Upper lobe of left lung (tissue), 4 donors: ENCODE measurements at regions not wholly inside any gene's neighbourhood (a gene's known extent, or its start where the extent isn't known, plus 50 kb on each side); places are given as distances from the start of the nearest gene placed in this dataset.

ENCODE experiments used
- POLR2A ChIP-seq, 4 donors: fragments of 450-650 bp; IDR thresholded peaks; one replicate each; pipeline ENCODE4 v1.5.1; 2016 to 2017; ENCODE audit warnings: antibody characterized with exemption in 4 of 4, mild to moderate bottlenecking in 2 of 4
- POLR2AphosphoS5 ChIP-seq, 2 donors: sonication (generic); formaldehyde crosslinking; IDR thresholded peaks; one replicate each; pipeline ENCODE4 v1.5.1; 2017; ENCODE audit warnings: antibody characterized with exemption in 2 of 2
- TF ChIP-seq, protein P1 (sequence below), 6 experiments: fragments of 450-650 bp in 4 of 6; fragments of 200-600 bp in 2 of 6; sonication (generic) in 2 of 6; IDR thresholded peaks; one replicate each; pipeline ENCODE4 v1.5.1; 2016 to 2019; ENCODE audit warnings: antibody characterized with exemption in 6 of 6

DNA sequence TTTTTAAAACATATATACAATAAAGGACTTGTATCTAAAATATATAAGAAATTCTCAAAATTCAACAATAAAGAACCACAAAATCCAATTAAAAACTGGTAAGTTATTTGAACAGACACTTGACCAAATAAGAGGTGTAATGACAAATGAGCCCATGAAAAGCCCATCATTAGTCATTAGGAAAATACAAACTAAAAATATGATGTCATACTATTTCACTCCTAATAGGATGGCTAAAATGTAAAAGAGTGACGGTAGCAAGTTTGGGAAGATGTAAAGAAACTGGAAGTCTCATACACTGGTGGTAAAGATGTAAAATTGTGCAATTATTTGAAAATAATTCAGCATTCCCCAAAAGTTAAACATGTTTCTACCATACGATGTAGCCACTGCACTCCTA lies 1095.3 kb upstream of the CDH8 start:
- TF ChIP-seq, protein P1, sequence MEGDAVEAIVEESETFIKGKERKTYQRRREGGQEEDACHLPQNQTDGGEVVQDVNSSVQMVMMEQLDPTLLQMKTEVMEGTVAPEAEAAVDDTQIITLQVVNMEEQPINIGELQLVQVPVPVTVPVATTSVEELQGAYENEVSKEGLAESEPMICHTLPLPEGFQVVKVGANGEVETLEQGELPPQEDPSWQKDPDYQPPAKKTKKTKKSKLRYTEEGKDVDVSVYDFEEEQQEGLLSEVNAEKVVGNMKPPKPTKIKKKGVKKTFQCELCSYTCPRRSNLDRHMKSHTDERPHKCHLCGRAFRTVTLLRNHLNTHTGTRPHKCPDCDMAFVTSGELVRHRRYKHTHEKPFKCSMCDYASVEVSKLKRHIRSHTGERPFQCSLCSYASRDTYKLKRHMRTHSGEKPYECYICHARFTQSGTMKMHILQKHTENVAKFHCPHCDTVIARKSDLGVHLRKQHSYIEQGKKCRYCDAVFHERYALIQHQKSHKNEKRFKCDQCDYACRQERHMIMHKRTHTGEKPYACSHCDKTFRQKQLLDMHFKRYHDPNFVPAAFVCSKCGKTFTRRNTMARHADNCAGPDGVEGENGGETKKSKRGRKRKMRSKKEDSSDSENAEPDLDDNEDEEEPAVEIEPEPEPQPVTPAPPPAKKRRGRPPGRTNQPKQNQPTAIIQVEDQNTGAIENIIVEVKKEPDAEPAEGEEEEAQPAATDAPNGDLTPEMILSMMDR (IDR thresholded peaks at IDR 0.05) = no peak
- TF ChIP-seq POLR2A (IDR thresholded peaks at IDR 0.05) (no peak), POLR2AphosphoS5 (IDR thresholded peaks at IDR 0.05) (no peak)
